Activated T-helper 1 cell treated with anti-CD3 and anti-CD28 coated beads, Interleukin-12 subunit alpha, Interleukin-12 subunit beta, Interleukin-2, Interleukin-4 antibody, amounts not matched to agents 30 ng/mL and 10 ng/mL and 1 ng/mL, durations not matched to agents 14 hours and 24 hours and 36 hours (primary cell): ENCODE measurements at regions not wholly inside any gene's neighbourhood (a gene's known extent, or its start where the extent isn't known, plus 50 kb on each side); places are given as distances from the start of the nearest gene placed in this dataset.

Experiments used
- DNase-seq: peaks from one replicate; pipeline ENCODE4 v3.0.0; 2021; ENCODE audit warnings: low spot score
- H3K27ac Mint-ChIP-seq: one replicate; pipeline ENCODE4 v1.8.0; 2021; ENCODE audit warnings: mild to moderate bottlenecking, mixed read lengths
- H3K27me3 Mint-ChIP-seq: one replicate; pipeline ENCODE4 v1.8.0; 2022; ENCODE audit warnings: mild to moderate bottlenecking, moderate library complexity, mixed read lengths; ENCODE audit not compliant: insufficient read depth
- H3K36me3 Mint-ChIP-seq: one replicate; pipeline ENCODE4 v1.8.0; 2021; ENCODE audit warnings: low read depth, mixed read lengths
- H3K4me1 Mint-ChIP-seq: one replicate; pipeline ENCODE4 v1.8.0; 2021; ENCODE audit warnings: low read depth, mixed read lengths
- H3K4me3 Mint-ChIP-seq: one replicate; pipeline ENCODE4 v1.8.0; 2021; ENCODE audit warnings: mild to moderate bottlenecking, moderate library complexity, mixed read lengths
- H3K9me3 Mint-ChIP-seq: one replicate; pipeline ENCODE4 v1.8.0; 2021; ENCODE audit warnings: mixed read lengths
- intact Hi-C: fragments of 100-400 bp; cut with micrococcal nuclease; formaldehyde crosslinking; loops from one replicate; pipeline ENCODE4 v1.15.1; 2024

DNA sequence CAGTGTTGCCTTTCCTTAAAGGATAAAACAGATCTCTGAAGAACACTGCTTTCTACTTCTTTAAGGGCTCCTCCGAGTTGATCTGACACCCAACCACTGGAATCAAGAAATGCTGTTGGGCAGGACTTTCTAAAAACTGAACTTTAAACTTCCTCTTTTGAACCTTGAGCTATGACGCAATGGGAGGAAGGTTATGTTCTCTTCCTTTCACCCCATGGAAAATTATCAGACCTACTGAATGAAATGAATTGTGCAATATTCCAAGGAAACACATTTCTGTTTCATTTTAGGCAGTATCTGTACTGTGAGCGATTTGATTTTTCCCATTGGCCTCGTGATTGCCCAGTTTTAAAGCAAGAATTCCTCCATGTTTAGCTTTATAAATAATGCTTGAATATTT, 206.0 kb upstream of the PRR16 start:
- Mint-ChIP-seq H3K27me3 (no peaks in the 10 kb centered on the region), H3K4me1 (no peaks in the 10 kb centered on the region), H3K4me3 (no peak overlapping the region), H3K9me3 (no peaks in the 10 kb centered on the region), H3K36me3 (no peaks in the 10 kb centered on the region), H3K27ac (no peak overlapping the region)
- DNase-seq, result no peak
- intact Hi-C loops, result no loop called here

DNA sequence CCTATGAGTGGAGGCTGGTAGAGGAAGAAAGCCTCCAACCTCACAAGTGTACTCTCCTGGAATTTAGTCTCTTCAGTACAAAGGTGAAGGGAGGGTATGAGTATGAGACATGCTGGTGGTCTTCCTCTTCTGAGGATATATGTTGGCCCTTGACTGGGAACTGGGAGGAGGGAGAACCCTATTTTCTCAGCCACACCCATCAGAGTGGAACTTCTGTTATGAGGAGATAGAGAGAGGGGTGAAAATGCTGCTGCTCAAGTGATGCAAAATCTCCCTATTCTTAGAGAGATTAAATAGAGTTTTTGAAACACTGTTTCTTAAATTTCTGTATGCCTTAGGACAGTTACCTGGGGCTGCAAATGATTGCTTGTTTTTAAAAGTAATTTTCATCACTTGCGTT, 203.4 kb upstream of the PRR16 start:
- Mint-ChIP-seq H3K27me3 (no peaks in the 10 kb centered on the region), H3K4me1 (no peaks in the 10 kb centered on the region), H3K27ac (no peak overlapping the region), H3K36me3 (no peaks in the 10 kb centered on the region), H3K4me3 (no peak overlapping the region), H3K9me3 (no peaks in the 10 kb centered on the region)
- DNase-seq, result no peak
- intact Hi-C loops, result no loop called here

DNA sequence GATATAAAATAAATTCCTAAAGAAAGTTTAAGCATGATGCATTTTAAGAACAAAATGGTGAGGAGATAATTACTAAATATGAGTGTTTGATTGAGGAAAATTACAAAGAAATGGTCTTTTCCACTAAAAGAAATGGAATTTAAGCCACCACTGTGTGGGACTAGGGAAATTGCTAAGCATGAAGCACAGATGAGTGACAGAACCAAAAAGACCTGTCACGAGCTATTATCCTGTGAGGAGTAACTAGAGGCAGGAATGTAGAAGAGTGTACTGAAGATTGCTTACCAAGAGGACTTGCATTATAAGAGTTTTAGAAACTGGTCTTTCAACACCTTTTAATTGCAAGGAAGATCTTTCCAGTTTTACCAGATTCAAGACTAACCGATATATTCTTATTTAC, 193.6 kb upstream of the PRR16 start:
- Mint-ChIP-seq H3K4me1 (no peaks in the 10 kb centered on the region), H3K27me3 (no peaks in the 10 kb centered on the region), H3K9me3 (no peaks in the 10 kb centered on the region), H3K36me3 (no peaks in the 10 kb centered on the region), H3K27ac (no peak overlapping the region), H3K4me3 (no peak overlapping the region)
- intact Hi-C loops, result no loop called here
- DNase-seq, result no peak

DNA sequence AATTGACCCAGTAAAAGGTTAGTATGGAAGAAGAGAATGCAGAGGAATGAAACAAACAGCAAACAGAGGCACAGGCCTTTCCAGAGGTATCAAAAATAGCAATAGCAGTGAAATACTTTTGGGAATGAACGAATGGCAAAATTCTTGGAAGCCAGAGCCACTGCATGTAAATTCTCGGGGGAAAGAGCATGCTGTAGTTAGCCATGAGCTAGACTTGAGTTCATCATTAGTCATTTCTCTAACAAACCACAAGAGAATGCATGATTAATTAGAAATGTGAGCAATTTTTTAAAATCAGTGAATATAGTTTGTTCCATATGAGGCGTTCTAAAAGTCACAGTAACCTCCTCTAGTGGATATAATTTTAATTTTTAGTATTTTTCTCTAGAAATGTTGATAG, 170.3 kb upstream of the PRR16 start:
- intact Hi-C loops, result no loop called here
- H3K4me3 Mint-ChIP-seq, result no peak overlapping the region
- H3K4me1 Mint-ChIP-seq, result no peaks in the 10 kb centered on the region
- DNase-seq, result no peak
- H3K27ac Mint-ChIP-seq, result no peak overlapping the region
- H3K36me3 Mint-ChIP-seq, result no peaks in the 10 kb centered on the region
- H3K9me3 Mint-ChIP-seq, result no peaks in the 10 kb centered on the region
- no peaks in the 10 kb centered on the region for H3K27me3 Mint-ChIP-seq

DNA sequence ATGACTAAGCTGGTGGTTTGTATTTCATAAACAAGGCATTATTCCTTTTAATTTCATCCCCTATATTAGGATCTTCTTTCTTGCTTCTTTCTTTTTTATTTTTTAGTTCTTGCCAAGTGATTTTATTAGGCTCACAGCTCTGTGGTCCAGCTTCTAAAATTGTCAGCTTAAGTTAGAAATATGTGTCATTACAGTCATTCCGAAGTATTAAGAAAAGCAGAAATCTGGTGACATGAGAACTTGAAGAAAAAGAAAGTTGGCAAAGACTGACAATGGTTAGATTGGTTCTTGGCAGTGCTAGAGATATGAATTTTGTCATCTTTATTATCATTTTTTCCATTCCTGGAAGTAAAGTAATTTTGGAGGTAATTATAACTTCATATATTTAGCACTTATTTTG, 166.5 kb upstream of the PRR16 start:
- Mint-ChIP-seq H3K4me1 (no peaks in the 10 kb centered on the region), H3K27me3 (no peaks in the 10 kb centered on the region), H3K36me3 (no peaks in the 10 kb centered on the region), H3K9me3 (no peaks in the 10 kb centered on the region), H3K4me3 (no peak overlapping the region), H3K27ac (no peak overlapping the region)
- no peak for DNase-seq
- intact Hi-C loops, result no loop called here

DNA sequence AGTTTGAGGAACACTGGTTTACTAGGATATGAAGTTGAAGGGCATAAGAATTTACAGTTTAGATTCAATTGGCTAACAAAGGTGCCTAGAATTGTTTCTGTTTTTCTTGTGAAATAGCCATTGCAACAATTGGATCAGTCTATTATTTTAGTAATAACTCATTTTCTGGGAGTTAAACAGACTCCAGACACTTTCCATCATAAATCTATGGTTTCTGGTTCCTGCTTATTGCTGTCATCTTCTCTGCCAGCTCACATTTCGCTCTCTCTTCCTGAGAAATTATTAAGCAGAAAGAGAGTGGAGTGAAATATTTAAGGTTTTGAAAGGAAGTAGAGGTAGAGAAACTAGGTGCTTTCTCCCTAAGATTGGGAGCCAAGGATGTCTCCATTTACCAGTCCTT, 165.1 kb upstream of the PRR16 start:
- intact Hi-C loops, result no loop called here
- Mint-ChIP-seq H3K27me3 (no peaks in the 10 kb centered on the region), H3K4me1 (no peaks in the 10 kb centered on the region), H3K4me3 (no peak overlapping the region), H3K36me3 (no peaks in the 10 kb centered on the region), H3K27ac (no peak overlapping the region), H3K9me3 (no peaks in the 10 kb centered on the region)
- no peak for DNase-seq

DNA sequence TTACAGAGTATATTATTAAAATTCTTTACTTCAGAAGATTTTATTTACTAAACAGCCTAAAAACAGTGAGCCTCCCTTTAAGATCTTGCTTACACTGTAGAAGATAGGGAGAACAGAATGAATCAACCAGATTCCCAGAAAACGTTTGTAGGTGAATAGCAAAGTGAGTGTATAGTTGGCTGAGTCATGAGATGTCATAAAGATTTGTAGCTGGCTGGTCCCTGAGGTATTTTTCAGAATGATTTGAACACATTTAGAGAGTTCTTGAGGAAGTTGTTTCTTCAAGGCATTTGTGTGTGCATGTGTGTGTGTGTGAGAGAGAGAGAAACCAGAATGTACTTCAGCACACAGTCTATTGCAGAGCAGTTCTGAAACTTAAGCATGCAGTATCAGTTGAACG, 159.4 kb upstream of the PRR16 start:
- no peak overlapping the region for H3K27ac Mint-ChIP-seq
- H3K36me3 Mint-ChIP-seq, result no peaks in the 10 kb centered on the region
- intact Hi-C loops, result no loop called here
- no peaks in the 10 kb centered on the region for H3K9me3 Mint-ChIP-seq
- no peaks in the 10 kb centered on the region for H3K4me1 Mint-ChIP-seq
- no peak overlapping the region for H3K4me3 Mint-ChIP-seq
- H3K27me3 Mint-ChIP-seq, result no peaks in the 10 kb centered on the region
- no peak for DNase-seq

DNA sequence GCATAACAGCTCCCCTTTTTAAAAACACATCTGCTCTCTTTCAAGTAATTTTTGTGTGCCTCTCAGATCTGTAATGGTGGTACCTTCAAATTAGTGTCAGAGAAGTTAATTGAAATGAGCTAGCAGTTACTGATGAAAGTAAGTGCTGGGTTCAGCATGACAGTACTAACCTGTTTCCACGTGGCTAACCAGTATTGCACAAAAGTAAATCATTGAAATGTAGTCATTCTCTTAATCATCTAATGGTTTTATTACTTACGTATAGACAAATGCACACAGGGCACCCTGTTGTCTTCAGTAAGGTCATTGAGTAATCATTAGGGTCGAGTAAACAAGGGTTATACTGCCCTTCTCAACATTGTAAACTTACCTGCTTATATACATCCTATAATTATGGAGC, 157.8 kb upstream of the PRR16 start:
- no peaks in the 10 kb centered on the region for H3K36me3 Mint-ChIP-seq
- no peaks in the 10 kb centered on the region for H3K4me1 Mint-ChIP-seq
- DNase-seq, result no peak
- no peak overlapping the region for H3K27ac Mint-ChIP-seq
- intact Hi-C loops, result no loop called here
- H3K9me3 Mint-ChIP-seq, result no peaks in the 10 kb centered on the region
- H3K4me3 Mint-ChIP-seq, result no peak overlapping the region
- H3K27me3 Mint-ChIP-seq, result no peaks in the 10 kb centered on the region

DNA sequence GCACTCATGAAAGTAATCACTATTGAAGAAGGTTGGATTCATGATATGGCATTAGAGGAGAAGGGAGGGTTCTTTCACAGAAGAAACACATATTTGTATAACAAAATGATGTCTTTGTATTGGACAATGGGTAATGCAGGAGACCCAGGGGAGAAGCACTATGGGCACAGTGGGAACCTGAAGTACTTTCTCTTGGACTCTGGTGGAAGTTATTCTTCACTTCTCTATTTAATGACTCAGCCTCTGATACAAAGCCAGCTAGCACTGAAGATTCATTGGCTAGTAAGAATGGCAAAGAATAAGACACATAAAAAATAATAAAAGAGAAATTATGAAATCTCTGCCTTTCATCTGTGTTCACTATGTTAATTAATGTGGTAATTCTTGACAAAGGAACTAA, 149.9 kb upstream of the PRR16 start:
- Mint-ChIP-seq H3K9me3 (no peaks in the 10 kb centered on the region), H3K4me3 (no peak overlapping the region), H3K36me3 (no peaks in the 10 kb centered on the region), H3K27me3 (no peaks in the 10 kb centered on the region), H3K27ac (no peak overlapping the region), H3K4me1 (no peaks in the 10 kb centered on the region)
- intact Hi-C loops, result no loop called here
- DNase-seq, result no peak

DNA sequence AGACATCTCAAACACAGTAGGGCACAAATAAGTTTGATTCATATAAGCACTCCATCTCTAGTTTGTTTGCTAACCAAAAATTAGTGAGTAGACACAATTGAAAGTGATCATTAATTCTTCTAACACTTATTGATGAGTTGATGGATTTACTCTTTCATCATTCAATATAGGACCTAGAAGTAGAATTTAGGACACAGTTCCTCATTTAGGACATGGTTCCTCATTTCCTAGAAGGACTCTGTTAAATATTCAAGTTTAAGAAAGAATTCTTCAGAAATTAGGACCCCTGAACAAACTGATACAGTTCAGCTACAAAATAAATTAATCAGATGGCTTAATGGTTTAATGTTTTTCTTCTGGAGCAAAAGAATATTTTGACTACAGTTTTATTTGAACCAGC, 143.5 kb upstream of the PRR16 start:
- DNase-seq, result no peak
- Mint-ChIP-seq H3K36me3 (no peaks in the 10 kb centered on the region), H3K4me3 (no peak overlapping the region), H3K9me3 (peaks cover 3% of the 10 kb centered on the region), H3K27ac (no peak overlapping the region), H3K27me3 (no peaks in the 10 kb centered on the region), H3K4me1 (no peaks in the 10 kb centered on the region)
- intact Hi-C loops, result no loop called here

DNA sequence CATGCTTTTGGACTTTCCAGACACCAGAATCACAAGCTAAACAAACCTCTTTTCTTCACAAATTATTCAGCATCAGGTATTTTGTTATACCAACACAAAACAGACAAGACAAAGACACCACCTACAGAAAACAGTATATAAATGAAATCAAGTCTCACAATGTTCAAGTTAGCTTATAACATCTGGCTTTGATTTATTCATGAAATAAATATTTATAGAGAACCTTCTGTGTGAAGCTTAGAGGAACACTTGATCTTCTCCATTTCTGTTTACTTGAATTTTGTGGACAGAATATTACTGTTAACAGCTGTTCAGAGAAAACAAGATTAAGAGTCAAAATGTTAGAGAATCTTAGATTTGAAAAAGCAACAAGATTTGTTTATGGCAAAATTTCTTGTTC, 137.4 kb upstream of the PRR16 start:
- no peaks in the 10 kb centered on the region for H3K4me1 Mint-ChIP-seq
- H3K9me3 Mint-ChIP-seq, result peaks cover 3% of the 10 kb centered on the region
- H3K27me3 Mint-ChIP-seq, result no peaks in the 10 kb centered on the region
- H3K4me3 Mint-ChIP-seq, result no peak overlapping the region
- intact Hi-C loops, result no loop called here
- H3K36me3 Mint-ChIP-seq, result no peaks in the 10 kb centered on the region
- DNase-seq, result no peak
- no peak overlapping the region for H3K27ac Mint-ChIP-seq

DNA sequence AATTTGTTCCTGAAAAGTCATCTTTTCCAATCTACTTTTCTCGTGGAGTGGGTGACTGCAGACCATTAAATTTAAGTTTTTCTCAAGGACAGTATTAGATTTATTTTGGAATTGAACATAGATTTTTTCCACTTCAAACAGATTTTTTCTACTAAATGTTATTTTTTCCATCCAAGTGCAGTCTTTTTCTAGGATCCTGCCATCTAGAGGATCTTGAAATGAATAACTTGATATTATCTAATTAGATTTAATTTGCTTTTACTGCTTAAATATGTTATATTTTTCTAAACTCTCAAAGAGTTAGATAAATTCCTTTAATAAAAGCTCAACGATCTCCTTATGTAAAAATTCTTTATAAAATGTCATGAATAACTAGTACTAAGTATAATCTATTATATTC, 136.9 kb upstream of the PRR16 start:
- H3K9me3 Mint-ChIP-seq, result peaks cover 3% of the 10 kb centered on the region
- DNase-seq, result no peak
- intact Hi-C loops, result no loop called here
- no peak overlapping the region for H3K27ac Mint-ChIP-seq
- H3K27me3 Mint-ChIP-seq, result no peaks in the 10 kb centered on the region
- H3K36me3 Mint-ChIP-seq, result no peaks in the 10 kb centered on the region
- H3K4me3 Mint-ChIP-seq, result no peak overlapping the region
- no peaks in the 10 kb centered on the region for H3K4me1 Mint-ChIP-seq

DNA sequence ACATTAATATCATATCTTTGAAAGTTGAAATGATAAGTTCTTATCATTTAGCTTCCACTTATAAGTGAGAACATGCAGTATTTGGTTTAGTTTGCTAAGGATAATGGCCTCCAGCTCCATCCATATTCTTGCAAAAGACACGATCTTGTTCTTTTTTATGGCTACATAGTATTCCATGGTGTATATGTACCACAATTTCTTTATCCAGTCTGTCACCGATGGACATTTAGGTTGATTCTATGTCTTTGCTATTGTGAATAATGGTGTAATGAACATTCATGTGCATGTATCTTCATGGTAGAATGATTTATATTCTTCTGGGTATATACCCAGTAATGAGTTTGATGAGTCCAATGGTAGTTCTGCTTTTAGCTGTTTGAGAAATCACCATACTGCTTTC, 135.0 kb upstream of the PRR16 start:
- Mint-ChIP-seq H3K36me3 (no peaks in the 10 kb centered on the region), H3K4me3 (no peak overlapping the region), H3K9me3 (peaks cover 3% of the 10 kb centered on the region), H3K4me1 (no peaks in the 10 kb centered on the region), H3K27ac (no peak overlapping the region), H3K27me3 (no peaks in the 10 kb centered on the region)
- DNase-seq, result no peak
- intact Hi-C loops, result no loop called here

DNA sequence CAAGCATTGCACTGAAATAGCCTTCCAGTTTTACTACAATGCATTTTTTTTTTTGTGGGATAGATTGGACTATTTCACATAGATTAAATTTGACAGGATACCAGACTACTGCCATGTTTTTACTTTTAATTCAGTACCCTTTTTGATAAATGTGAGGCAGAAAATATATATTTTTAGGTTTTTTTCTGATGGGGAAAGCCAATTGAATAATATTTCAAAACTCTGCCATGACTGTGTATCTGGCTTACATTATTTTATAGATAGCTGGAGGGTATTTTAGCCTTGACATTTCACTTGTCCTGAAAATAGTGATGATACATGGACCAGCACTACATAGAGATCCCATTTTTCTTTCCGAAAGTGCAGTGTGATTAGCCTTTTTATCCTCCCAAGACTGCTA, 133.5 kb upstream of the PRR16 start:
- no peak overlapping the region for H3K4me3 Mint-ChIP-seq
- H3K27ac Mint-ChIP-seq, result no peak overlapping the region
- no peaks in the 10 kb centered on the region for H3K36me3 Mint-ChIP-seq
- no peaks in the 10 kb centered on the region for H3K4me1 Mint-ChIP-seq
- no peaks in the 10 kb centered on the region for H3K27me3 Mint-ChIP-seq
- DNase-seq, result no peak
- intact Hi-C loops, result no loop called here
- no peaks in the 10 kb centered on the region for H3K9me3 Mint-ChIP-seq
